ENCODE measurements at regions not wholly inside any gene's neighbourhood (a gene's known extent, or its start where the extent isn't known, plus 50 kb on each side); places are given as distances from the start of the nearest gene placed in this dataset.
"Not testable (repeated sequence)": the region's sequence is repeated elsewhere in the genome, so short reads cannot be mapped to it uniquely, and the experiment has no call there.

DNA sequence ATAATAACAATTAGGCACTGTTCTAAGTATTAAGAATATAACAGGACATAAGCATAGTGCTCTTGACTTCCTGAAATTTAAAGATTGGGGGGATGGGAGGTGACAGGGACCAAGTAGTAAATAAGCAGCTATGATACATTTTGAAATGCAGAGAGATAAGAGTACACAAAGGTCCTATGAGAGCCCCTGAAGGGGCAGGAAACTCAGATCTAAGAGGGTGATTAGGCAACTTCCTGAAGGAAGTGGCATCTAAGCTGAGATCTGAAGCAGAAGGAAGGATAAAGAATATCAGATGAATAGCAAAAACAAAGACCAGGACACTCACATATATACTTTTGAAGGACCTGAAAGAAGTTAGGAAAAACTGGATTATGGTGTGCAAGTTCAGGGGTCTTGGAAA lies 415.2 kb upstream of the FRG2C start:
- no peak for DNase-seq

- DNase-seq: no peak
These were observed 409.4 kb upstream of the FRG2C start for GRCh38 chr3:75254685-75255084.

- DNase-seq: not testable (repeated sequence)
These were observed 405.1 kb upstream of the FRG2C start for GRCh38 chr3:75258825-75259683.

DNA sequence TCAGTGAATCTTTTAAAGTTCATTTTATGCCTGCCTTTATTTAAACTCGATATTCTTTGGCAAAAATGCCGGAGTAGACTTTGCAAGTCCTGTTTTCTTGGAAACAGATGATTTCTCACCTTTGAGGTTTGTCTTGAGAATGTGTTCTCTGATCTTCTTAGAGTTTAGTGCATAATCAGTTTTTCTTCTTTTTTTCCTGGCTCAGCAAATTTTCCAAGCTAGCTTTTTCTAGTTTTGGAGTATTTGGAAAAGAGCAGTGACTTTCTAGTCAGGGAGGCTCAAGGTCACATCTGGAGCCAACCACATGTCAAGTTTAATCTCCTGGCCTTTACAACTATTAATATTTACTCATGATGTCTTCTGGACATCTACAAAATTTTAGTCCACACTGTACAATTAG lies 403.2 kb upstream of the FRG2C start:
- not testable (repeated sequence) for DNase-seq

- no peak for DNase-seq
These were observed 401.5 kb upstream of the FRG2C start for GRCh38 chr3:75262661-75263060.

- no peak for DNase-seq
These were observed 398.2 kb upstream of the FRG2C start for GRCh38 chr3:75265897-75266296.

GRCh38 chr3:75268576-75268975 lies 395.6 kb upstream of the FRG2C start:
- DNase-seq: not testable (repeated sequence)

GRCh38 chr3:75272237-75272636 lies 391.9 kb upstream of the FRG2C start:
- DNase-seq: not testable (repeated sequence)

DNA sequence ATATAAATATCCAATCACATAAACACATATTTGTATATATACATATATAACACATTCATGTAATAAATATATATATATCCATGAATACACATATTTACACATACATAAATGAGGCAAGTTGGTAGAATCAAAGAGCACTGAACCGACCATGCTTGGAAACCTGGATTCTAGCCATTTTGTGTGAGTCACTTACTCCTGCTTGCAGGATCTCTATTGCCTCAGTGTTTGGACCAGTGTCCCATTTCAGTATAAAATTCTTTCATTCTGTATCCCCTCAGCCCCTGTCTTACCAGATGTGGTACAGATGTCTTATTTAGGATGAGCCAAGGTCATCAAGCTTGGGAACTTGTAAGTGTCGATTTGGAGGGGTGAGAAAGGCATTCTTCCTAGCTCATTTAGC lies 391.4 kb upstream of the FRG2C start:
- DNase-seq: no peak

- DNase-seq: not testable (repeated sequence)
These were observed 378.5 kb upstream of the FRG2C start for GRCh38 chr3:75285531-75286148.

GRCh38 chr3:75288972-75289574 lies 375.1 kb upstream of the FRG2C start:
- not testable (repeated sequence) for DNase-seq

DNA sequence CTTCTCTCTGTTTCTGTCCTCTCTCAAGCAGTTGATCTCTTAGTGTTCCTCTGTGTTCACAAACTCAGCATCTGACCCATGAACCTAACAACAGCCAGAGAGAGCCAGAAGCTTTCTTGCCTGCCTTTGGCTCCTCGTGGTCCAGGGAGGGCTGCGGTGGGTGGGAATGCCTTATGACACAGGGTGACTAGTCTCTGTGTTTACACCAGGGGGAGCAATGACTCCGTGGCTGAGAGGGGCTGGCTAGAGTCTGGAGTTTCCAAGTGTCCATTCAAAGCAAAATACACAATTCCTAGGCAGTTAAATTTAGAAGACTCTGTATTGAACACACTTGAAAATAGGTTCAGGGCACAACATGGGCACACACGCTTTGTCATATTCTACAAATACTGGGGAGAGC lies 370.0 kb upstream of the FRG2C start:
- no peak for DNase-seq

- no peak for DNase-seq
These were observed 369.1 kb upstream of the FRG2C start for GRCh38 chr3:75295013-75295412.

- no peak for DNase-seq
These were observed 367.3 kb upstream of the FRG2C start for GRCh38 chr3:75296858-75297257.

DNA sequence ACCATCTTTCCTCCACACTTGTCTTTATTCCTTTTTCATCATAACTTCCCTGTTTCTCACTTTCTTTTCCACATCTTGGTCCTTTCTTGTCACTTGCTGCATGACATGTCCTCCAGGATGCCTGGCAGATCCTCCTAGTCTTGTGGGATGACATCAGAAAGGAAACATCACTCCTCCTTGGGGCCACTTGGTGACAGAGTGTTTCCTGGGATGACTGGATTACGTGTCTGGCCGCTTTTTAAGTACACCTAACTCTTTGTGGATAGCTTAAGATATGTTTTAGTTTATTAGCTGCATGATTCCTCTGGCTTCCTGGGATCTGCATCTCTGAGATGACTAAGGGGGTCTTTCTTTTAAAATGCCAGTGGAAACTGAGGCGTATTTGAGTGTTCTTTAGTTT lies 363.5 kb upstream of the FRG2C start:
- DNase-seq: no peak

- DNase-seq: not testable (repeated sequence)
These were observed 363.1 kb upstream of the FRG2C start for GRCh38 chr3:75301050-75301449.

GRCh38 chr3:75303741-75304140 lies 360.4 kb upstream of the FRG2C start:
- no peak for DNase-seq

- DNase-seq: no peak
These were observed 358.2 kb upstream of the FRG2C start for GRCh38 chr3:75305901-75306300.

GRCh38 chr3:75311306-75311705 lies 352.8 kb upstream of the FRG2C start:
- not testable (repeated sequence) for DNase-seq

DNA sequence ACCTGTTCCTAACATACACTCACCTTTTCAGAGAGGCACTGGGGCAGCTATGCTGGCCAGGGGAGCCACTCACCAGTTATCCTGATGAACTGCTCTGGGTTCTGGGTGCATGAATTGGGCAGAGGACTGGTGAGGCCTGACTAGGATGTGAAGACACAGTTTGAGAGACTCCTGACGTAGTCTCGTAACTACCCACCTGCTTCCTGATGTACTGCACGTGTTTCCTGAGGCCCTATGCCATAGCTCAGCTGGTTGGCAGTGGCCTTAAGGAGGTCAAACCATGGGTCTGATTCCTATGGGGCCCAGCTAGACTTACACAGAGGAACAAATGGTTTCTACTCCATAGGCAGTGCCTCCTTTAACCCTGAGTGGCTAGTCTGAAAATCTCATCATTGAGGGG lies 351.7 kb upstream of the FRG2C start:
- DNase-seq: not testable (repeated sequence)

- DNase-seq: not testable (repeated sequence)
These were observed 344.4 kb upstream of the FRG2C start for GRCh38 chr3:75319776-75320175.

GRCh38 chr3:75320369-75320768 lies 343.8 kb upstream of the FRG2C start:
- no peak for DNase-seq

DNA sequence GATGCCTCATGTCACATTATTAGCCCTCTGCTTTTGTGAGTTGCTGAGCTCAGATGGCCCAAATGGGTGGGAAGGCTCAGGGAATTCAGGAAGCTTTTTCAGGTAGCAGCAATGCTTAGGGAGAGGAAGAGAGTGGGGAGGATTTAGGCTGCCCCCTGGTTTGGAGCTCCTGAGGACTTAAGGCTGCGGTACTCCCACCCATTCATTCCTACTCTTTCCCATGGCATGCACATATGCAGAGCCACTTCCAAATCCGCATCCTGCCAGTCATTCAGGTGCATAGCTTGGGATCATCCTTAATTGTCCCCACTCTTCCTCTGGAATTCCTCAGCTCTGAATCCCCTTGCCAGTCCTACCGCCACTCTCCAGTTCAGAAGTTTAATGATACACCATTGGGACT lies 343.1 kb upstream of the FRG2C start:
- DNase-seq: no peak

DNA sequence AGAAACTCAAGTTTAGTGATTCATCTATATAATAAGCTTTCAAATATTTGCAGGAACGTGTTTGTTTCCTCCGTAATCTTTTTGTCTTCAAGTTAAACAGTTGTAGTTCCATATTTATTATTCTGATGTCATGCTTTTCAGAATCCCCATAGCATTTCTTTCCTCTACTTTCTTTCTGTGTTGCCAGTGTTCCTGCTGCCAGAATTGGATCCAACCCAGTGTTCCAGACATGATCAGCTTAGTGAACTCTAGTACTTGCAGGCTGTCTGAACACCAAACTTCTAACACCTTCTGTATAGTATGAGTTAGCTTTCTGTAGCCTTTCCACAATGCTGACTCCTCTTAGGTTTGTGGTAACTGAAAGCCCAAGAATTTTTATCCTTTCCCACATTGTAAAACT lies 340.2 kb upstream of the FRG2C start:
- not testable (repeated sequence) for DNase-seq

Data from GOT3 (cell line).